ENCODE measurements at regions not wholly inside any gene's neighbourhood (a gene's known extent, or its start where the extent isn't known, plus 50 kb on each side); places are given as distances from the start of the nearest gene placed in this dataset.
A peak's percentile ranks its signal among the peaks of the same experiment; 100 is the strongest.

GRCh38 chr3:135348690-135349089, 553.6 kb downstream of the EPHB1 start:
- WGBS (ENCODE audit: insufficient coverage), result 75% methylated on average over 1 of the region's 1 CpG
- H3K27ac ChIP-seq (ENCODE audit: low read depth, low read length), result no peak overlapping the region
- H3K27me3 ChIP-seq (ENCODE audit: control insufficient read depth, insufficient read depth, low read length), result no peaks in the 10 kb centered on the region
- no peak overlapping the region for H3K4me3 ChIP-seq (ENCODE audit: low read depth, low read length)
- DNase-seq (ENCODE audit: low read depth in 4 of 6, low spot score in 6 of 6), result no peak
- H3K36me3 ChIP-seq (ENCODE audit: control insufficient read depth, insufficient read depth, low read length), result no peaks in the 10 kb centered on the region
- no peaks in the 10 kb centered on the region for H3K4me1 ChIP-seq (ENCODE audit: control insufficient read depth, insufficient read depth, low read length)
- H3K9me3 ChIP-seq (ENCODE audit: control insufficient read depth, insufficient read depth, low read length), result no peaks in the 10 kb centered on the region

GRCh38 chr3:135349254-135349948, 554.3 kb downstream of the EPHB1 start:
- no peaks in the 10 kb centered on the region for H3K36me3 ChIP-seq (ENCODE audit: control insufficient read depth, insufficient read depth, low read length)
- no peak for DNase-seq (ENCODE audit: low read depth in 4 of 6, low spot score in 6 of 6)
- H3K9me3 ChIP-seq (ENCODE audit: control insufficient read depth, insufficient read depth, low read length), result no peaks in the 10 kb centered on the region
- H3K27me3 ChIP-seq (ENCODE audit: control insufficient read depth, insufficient read depth, low read length), result no peaks in the 10 kb centered on the region
- no peaks in the 10 kb centered on the region for H3K4me1 ChIP-seq (ENCODE audit: control insufficient read depth, insufficient read depth, low read length)
- no peak overlapping the region for H3K4me3 ChIP-seq (ENCODE audit: low read depth, low read length)
- 92% methylated on average over 6 of the region's 8 CpGs for WGBS (ENCODE audit: insufficient coverage)
- no peak overlapping the region for H3K27ac ChIP-seq (ENCODE audit: low read depth, low read length)

GRCh38 chr3:135352213-135352612, 557.2 kb downstream of the EPHB1 start:
- no peak for DNase-seq (ENCODE audit: low read depth in 4 of 6, low spot score in 6 of 6)
- WGBS (ENCODE audit: insufficient coverage), result 86% methylated on average over 8 of the region's 8 CpGs
- no peak overlapping the region for H3K4me3 ChIP-seq (ENCODE audit: low read depth, low read length)
- H3K36me3 ChIP-seq (ENCODE audit: control insufficient read depth, insufficient read depth, low read length), result no peaks in the 10 kb centered on the region
- H3K4me1 ChIP-seq (ENCODE audit: control insufficient read depth, insufficient read depth, low read length), result no peaks in the 10 kb centered on the region
- H3K27me3 ChIP-seq (ENCODE audit: control insufficient read depth, insufficient read depth, low read length), result no peaks in the 10 kb centered on the region
- no peaks in the 10 kb centered on the region for H3K9me3 ChIP-seq (ENCODE audit: control insufficient read depth, insufficient read depth, low read length)
- no peak overlapping the region for H3K27ac ChIP-seq (ENCODE audit: low read depth, low read length)

GRCh38 chr3:135362889-135363288, 567.8 kb downstream of the EPHB1 start:
- no peak overlapping the region for H3K27ac ChIP-seq (ENCODE audit: low read depth, low read length)
- no peaks in the 10 kb centered on the region for H3K36me3 ChIP-seq (ENCODE audit: control insufficient read depth, insufficient read depth, low read length)
- H3K9me3 ChIP-seq (ENCODE audit: control insufficient read depth, insufficient read depth, low read length), result no peaks in the 10 kb centered on the region
- no peak for DNase-seq (ENCODE audit: low read depth in 4 of 6, low spot score in 6 of 6)
- WGBS (ENCODE audit: insufficient coverage), result 92% methylated on average over 3 of the region's 3 CpGs
- H3K4me3 ChIP-seq (ENCODE audit: low read depth, low read length), result no peak overlapping the region
- H3K4me1 ChIP-seq (ENCODE audit: control insufficient read depth, insufficient read depth, low read length), result no peaks in the 10 kb centered on the region
- H3K27me3 ChIP-seq (ENCODE audit: control insufficient read depth, insufficient read depth, low read length), result no peaks in the 10 kb centered on the region

- Histone ChIP-seq H3K27ac (ENCODE audit: low read depth, low read length) (no peak overlapping the region), H3K4me1 (ENCODE audit: control insufficient read depth, insufficient read depth, low read length) (no peaks in the 10 kb centered on the region), H3K36me3 (ENCODE audit: control insufficient read depth, insufficient read depth, low read length) (no peaks in the 10 kb centered on the region), H3K27me3 (ENCODE audit: control insufficient read depth, insufficient read depth, low read length) (no peaks in the 10 kb centered on the region), H3K9me3 (ENCODE audit: control insufficient read depth, insufficient read depth, low read length) (no peaks in the 10 kb centered on the region), H3K4me3 (ENCODE audit: low read depth, low read length) (no peak overlapping the region)
- no peak for DNase-seq (ENCODE audit: low read depth in 4 of 6, low spot score in 6 of 6)
Observed at GRCh38 chr3:135364676-135365075, 569.6 kb downstream of the EPHB1 start.

GRCh38 chr3:135366816-135367215, 571.8 kb downstream of the EPHB1 start:
- Histone ChIP-seq H3K27ac (ENCODE audit: low read depth, low read length) (no peak overlapping the region), H3K4me1 (ENCODE audit: control insufficient read depth, insufficient read depth, low read length) (no peaks in the 10 kb centered on the region)
- 100% methylated on average over 2 of the region's 3 CpGs for WGBS (ENCODE audit: insufficient coverage)

GRCh38 chr3:135368316-135368715, 573.3 kb downstream of the EPHB1 start:
- Histone ChIP-seq H3K27me3 (ENCODE audit: control insufficient read depth, insufficient read depth, low read length) (no peaks in the 10 kb centered on the region), H3K27ac (ENCODE audit: low read depth, low read length) (no peak overlapping the region), H3K9me3 (ENCODE audit: control insufficient read depth, insufficient read depth, low read length) (no peaks in the 10 kb centered on the region), H3K4me1 (ENCODE audit: control insufficient read depth, insufficient read depth, low read length) (no peaks in the 10 kb centered on the region), H3K36me3 (ENCODE audit: control insufficient read depth, insufficient read depth, low read length) (no peaks in the 10 kb centered on the region), H3K4me3 (ENCODE audit: low read depth, low read length) (no peak overlapping the region)
- no peak for DNase-seq (ENCODE audit: low read depth in 4 of 6, low spot score in 6 of 6)
- WGBS (ENCODE audit: insufficient coverage), result 30% methylated on average over 2 of the region's 3 CpGs

More at GRCh38 chr3:135366816-135367215, 571.8 kb downstream of the EPHB1 start:
- DNase-seq (ENCODE audit: low read depth in 4 of 6, low spot score in 6 of 6), result no peak
- H3K9me3 ChIP-seq (ENCODE audit: control insufficient read depth, insufficient read depth, low read length), result no peaks in the 10 kb centered on the region
- H3K4me3 ChIP-seq (ENCODE audit: low read depth, low read length), result no peak overlapping the region
- no peaks in the 10 kb centered on the region for H3K27me3 ChIP-seq (ENCODE audit: control insufficient read depth, insufficient read depth, low read length)
- H3K36me3 ChIP-seq (ENCODE audit: control insufficient read depth, insufficient read depth, low read length), result no peaks in the 10 kb centered on the region

GRCh38 chr3:135368781-135369180, 573.7 kb downstream of the EPHB1 start:
- no CpG with 5 or more reads among the region's 3 CpGs for WGBS (ENCODE audit: insufficient coverage)
- no peaks in the 10 kb centered on the region for H3K4me1 ChIP-seq (ENCODE audit: control insufficient read depth, insufficient read depth, low read length)
- no peaks in the 10 kb centered on the region for H3K36me3 ChIP-seq (ENCODE audit: control insufficient read depth, insufficient read depth, low read length)
- no peaks in the 10 kb centered on the region for H3K9me3 ChIP-seq (ENCODE audit: control insufficient read depth, insufficient read depth, low read length)
- no peak overlapping the region for H3K27ac ChIP-seq (ENCODE audit: low read depth, low read length)
- DNase-seq (ENCODE audit: low read depth in 4 of 6, low spot score in 6 of 6), result no peak
- no peak overlapping the region for H3K4me3 ChIP-seq (ENCODE audit: low read depth, low read length)
- no peaks in the 10 kb centered on the region for H3K27me3 ChIP-seq (ENCODE audit: control insufficient read depth, insufficient read depth, low read length)

- WGBS (ENCODE audit: insufficient coverage), result 75% methylated on average over 3 of the region's 3 CpGs
- no peaks in the 10 kb centered on the region for H3K4me1 ChIP-seq (ENCODE audit: control insufficient read depth, insufficient read depth, low read length)
- H3K27ac ChIP-seq (ENCODE audit: low read depth, low read length), result no peak overlapping the region
- H3K9me3 ChIP-seq (ENCODE audit: control insufficient read depth, insufficient read depth, low read length), result no peaks in the 10 kb centered on the region
- H3K36me3 ChIP-seq (ENCODE audit: control insufficient read depth, insufficient read depth, low read length), result no peaks in the 10 kb centered on the region
- H3K4me3 ChIP-seq (ENCODE audit: low read depth, low read length), result no peak overlapping the region
- DNase-seq (ENCODE audit: low read depth in 4 of 6, low spot score in 6 of 6), result no peak
- no peaks in the 10 kb centered on the region for H3K27me3 ChIP-seq (ENCODE audit: control insufficient read depth, insufficient read depth, low read length)
Observed at GRCh38 chr3:135374571-135374970, 579.5 kb downstream of the EPHB1 start.

GRCh38 chr3:135382188-135382587, 583.3 kb upstream of the PPP2R3A start:
- Histone ChIP-seq H3K36me3 (ENCODE audit: control insufficient read depth, insufficient read depth, low read length) (no peaks in the 10 kb centered on the region), H3K27me3 (ENCODE audit: control insufficient read depth, insufficient read depth, low read length) (no peaks in the 10 kb centered on the region), H3K27ac (ENCODE audit: low read depth, low read length) (no peak overlapping the region), H3K4me1 (ENCODE audit: control insufficient read depth, insufficient read depth, low read length) (peaks cover 17% of the 10 kb centered on the region), H3K9me3 (ENCODE audit: control insufficient read depth, insufficient read depth, low read length) (no peaks in the 10 kb centered on the region), H3K4me3 (ENCODE audit: low read depth, low read length) (no peak overlapping the region)
- 19% methylated on average over 2 of the region's 3 CpGs for WGBS (ENCODE audit: insufficient coverage)
- DNase-seq (ENCODE audit: low read depth in 4 of 6, low spot score in 6 of 6), result peak in 1 of 6 donors; percentile 68

Measured in spinal cord (tissue), 9 donors.